RCC 7860 (cell line): ENCODE measurements at regions not wholly inside any gene's neighbourhood (a gene's known extent, or its start where the extent isn't known, plus 50 kb on each side); places are given as distances from the start of the nearest gene placed in this dataset.
"Not testable (repeated sequence)": the region's sequence is repeated elsewhere in the genome, so short reads cannot be mapped to it uniquely, and the experiment has no call there.

Source experiments
- DNase-seq: peaks from one replicate; pipeline ENCODE4 v3.0.0-alpha.2; 2015; ENCODE audit warnings: low spot score
- FAIRE-seq: peaks from 2 replicates; lab custom pipeline; 2012; peaks lifted over from hg19 to GRCh38; lab: Jason Lieb, UNC

DNA sequence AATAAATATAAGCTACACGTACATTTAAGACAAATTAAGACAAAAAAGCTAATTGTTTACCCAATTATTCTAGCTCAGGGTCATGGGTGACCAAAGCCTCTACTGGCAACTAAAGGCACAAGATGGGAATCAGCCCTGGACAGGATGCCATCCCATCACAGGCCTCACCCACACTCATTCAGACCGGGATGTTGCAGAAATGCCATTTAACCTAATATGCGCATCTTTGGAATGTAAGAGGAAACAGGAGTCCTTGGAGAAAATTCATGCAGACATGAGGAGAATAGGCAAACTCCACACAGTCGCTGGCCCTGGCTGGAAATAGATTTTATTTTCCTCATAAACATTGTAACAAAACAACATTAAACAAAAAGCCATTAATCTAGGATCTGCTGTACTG, 2003.8 kb upstream of the CDH9 start:
- no peak for FAIRE-seq
- DNase-seq = no peak

DNA sequence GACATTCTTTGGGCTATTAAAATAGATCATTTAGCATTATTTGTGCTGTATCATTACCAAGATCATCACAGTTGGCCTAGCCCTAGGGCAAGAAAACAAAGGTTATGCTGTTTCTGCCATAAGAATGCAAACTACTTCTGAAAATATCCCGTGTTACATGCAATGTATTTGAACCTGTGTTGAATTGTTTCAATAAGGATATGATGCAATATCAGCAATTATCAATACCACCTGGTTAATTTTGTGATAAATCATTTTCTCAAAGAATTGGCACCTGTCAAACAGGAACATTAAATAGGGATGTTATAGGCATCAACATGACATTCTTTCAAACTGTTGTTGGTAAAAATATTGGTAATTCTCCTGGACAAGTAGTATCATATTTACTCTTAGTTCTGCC, 2002.0 kb upstream of the CDH9 start:
- no peak for FAIRE-seq
- no peak for DNase-seq

- FAIRE-seq = no peak
- DNase-seq = no peak
These were observed 2001.6 kb upstream of the CDH9 start for GRCh38 chr5:29039994-29040393.

- no peak for DNase-seq
- no peak for FAIRE-seq
These were observed 1999.3 kb upstream of the CDH9 start for GRCh38 chr5:29037716-29038115.

DNA sequence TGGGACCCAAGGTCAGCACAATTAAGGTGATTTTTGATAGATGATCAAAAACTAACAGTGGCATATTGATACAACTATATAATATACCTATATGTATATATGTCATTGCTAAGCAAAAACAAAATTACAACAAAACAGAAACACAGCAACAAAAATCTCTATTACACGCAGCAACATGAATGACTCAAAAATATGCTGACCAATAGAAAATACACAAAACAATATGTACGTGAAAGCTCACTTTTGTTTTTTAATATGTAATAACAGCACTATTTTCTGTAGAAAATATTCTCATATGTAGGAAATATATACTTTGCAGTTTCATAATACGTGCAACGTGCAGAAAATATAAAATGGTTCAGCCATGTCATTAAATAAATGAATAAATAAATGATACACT, 1985.7 kb upstream of the CDH9 start:
- no peak for FAIRE-seq

GRCh38 chr5:29023541-29023940, 1985.2 kb upstream of the CDH9 start:
- FAIRE-seq = no peak

More for the DNA sequence above, 1985.7 kb upstream of the CDH9 start:
- no peak for DNase-seq

DNA sequence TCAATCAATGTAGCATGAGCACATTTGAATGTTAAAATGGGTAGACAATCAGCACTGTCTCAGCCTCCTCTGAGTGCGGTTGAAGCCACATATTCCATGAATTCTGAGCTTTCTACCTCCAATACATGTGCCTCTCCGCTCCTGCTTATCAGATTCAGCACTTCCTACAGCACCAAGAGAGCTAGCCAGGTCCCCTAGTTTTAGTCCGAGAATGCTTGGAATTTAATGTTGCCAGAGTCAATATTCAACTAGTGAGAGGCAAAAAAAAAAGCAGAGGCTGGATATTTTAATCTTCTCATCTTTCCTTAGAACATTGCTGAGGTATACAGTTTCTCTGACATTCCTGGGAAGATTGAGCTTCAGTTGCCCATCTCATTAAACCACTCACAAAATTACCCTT, 1979.1 kb upstream of the CDH9 start:
- DNase-seq = no peak
- FAIRE-seq = no peak

More at GRCh38 chr5:29023541-29023940, 1985.2 kb upstream of the CDH9 start:
- DNase-seq = no peak

DNA sequence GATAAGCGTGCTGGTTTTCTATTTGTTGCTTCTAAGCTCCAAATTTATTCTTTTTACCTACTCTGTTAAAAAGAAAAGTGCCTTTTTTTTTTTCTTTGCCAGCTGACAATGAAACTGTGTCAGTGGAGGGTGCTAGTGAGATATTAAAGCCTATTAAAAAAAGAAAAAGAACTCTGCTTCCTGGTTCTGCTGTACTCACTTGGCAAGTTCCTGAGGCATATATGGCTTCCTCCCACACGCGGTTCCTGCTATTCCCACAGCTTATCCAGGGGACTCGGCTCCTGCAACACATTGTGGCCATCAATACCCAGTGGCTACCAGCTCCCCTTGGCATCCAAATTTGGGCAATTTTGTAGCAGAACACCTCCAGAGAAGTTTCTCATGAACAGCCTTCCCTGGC, 1977.7 kb upstream of the CDH9 start:
- FAIRE-seq (no peak), DNase-seq (no peak)

DNA sequence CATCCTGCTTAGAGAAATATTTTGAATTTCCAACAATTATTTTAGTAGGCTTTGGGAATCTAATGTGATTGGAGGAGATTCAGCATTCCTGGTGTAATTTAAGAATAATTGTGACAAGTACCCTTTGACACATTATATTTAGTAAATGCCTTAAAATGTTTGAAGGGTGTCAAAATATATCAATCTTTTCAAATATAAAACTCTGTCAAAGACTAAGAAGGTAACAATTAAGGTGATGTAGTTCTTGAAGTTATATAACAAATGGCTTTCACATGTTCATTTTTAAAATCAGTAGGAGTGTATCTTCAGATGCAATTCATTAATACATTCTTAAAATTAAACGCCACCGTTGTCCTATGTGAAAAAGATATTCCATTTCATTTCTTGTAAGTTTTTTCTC, 1977.1 kb upstream of the CDH9 start:
- DNase-seq = no peak

GRCh38 chr5:29005386-29005785, 1967.0 kb upstream of the CDH9 start:
- FAIRE-seq (no peak), DNase-seq (no peak)

More for the DNA sequence above, 1977.1 kb upstream of the CDH9 start:
- peak; percentile 5 for FAIRE-seq

DNA sequence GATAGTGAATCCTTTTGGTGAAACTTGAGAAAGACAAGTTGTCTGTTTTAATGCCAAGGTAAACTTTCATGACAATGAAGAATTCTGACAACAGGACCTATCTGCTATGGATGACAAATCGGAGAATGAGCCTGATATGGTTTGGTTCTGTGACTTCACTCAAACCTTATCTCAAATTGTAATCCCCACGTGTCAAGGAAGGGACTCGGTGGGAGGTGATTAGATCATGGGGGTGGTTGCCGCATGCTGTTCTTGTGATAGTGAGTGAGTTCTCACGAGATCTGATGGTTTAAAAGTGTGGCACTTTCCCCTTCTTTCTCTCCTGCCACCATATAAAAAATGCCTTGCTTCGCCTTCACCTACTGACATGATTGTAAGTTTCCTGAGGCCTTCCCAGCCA, 1964.1 kb upstream of the CDH9 start:
- FAIRE-seq (no peak), DNase-seq (no peak)

- FAIRE-seq (no peak), DNase-seq (no peak)
These were observed 1963.3 kb upstream of the CDH9 start for GRCh38 chr5:29001666-29002065.

DNA sequence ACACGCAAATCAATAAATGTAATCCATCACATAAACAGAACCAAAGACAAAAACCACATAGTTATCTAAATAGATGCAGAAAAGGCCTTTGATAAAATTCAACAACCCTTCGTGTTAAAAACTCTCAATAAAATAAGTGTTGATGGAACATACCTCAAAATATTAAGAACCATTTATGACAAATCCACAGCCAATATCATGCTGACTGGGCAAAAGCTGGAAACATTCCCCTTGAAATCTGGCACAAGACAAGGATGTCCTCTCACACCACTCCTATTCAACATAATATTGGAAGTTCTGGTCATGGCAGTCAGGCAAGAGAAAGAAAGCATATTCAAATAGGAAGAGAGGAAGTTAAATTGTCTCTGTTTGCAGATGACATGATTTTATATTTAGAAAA, 1946.3 kb upstream of the CDH9 start:
- DNase-seq = no peak
- FAIRE-seq = no peak

GRCh38 chr5:28975508-28975907, 1937.1 kb upstream of the CDH9 start:
- DNase-seq (no peak), FAIRE-seq (no peak)

GRCh38 chr5:28967848-28968247, 1929.5 kb upstream of the CDH9 start:
- no peak for DNase-seq
- no peak for FAIRE-seq

- DNase-seq = no peak
- FAIRE-seq = no peak
These were observed 1923.4 kb upstream of the CDH9 start for GRCh38 chr5:28961816-28962215.

DNA sequence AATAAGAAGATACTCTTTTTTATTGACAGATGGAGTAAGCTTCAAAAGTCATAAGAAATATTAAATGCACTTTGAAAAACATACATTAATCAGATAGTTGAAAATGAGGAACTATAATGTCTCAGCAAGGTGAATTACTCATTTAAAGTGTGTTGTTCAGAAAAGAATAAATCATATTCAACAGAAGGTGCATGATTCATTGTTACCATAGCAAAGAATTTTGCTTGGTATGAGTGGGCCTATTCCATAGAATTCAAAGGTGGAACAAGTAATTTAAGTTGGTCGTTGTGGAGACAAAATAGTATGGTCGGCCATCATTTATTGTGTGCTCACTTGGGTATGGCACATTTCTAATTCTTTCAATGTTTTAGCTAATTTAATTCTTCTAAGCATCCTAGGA, 1920.2 kb upstream of the CDH9 start:
- FAIRE-seq = no peak
- no peak for DNase-seq

DNA sequence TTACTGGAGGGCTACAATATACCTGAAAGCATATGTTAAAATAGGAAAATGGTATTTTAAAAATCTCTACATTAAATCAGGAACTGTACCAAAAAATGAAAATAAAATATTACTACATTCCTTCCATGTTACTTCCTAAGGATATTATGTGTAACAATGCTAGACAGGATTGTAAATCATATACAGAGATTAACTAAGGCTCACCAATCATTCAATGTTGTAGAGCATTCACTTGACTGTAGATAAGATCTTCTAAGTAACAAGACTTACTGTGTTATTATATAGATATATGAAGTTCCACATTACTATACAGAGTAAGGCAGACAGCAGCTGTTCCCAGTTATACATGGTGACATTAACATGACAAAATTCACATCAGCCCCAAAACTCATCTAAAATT, 1919.1 kb upstream of the CDH9 start:
- DNase-seq (no peak), FAIRE-seq (no peak)

DNA sequence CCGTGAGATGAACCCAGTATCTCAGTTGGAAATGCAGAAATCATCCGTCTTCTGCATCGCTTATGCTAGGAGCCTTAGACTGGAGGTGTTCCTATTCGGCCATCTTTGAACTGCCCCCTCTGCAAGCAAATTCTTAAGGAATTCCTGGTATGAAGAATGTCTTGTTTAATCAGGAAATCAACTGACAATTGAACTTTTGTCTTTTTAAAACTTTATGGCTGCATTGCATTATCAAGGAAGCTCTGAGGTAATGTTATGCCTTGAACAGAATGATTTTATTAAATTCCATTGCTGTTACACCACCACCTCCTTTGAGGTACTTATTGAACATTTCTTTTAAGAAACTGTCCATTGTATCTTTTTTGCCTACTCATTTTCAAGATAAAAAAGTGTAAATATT, 1915.7 kb upstream of the CDH9 start:
- DNase-seq (no peak), FAIRE-seq (no peak)

DNA sequence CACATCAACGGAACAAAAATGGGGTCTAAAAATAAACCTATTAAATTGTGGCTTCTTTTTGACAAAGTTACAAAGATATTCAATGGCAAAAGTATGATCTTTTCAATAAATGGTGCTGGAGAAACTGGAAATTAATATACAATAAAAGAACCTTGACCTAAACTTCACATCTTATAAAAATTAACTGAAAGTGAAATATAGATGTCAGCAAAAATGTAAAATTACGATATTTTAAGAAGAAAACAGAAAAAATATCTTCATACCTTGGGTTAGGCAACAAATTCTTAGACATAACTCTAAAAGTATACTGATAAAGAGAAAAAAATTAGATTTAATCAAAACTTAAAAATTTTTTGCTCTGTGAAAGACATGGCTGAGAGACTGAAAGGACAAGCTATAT, 1909.5 kb upstream of the CDH9 start:
- FAIRE-seq (no peak), DNase-seq (no peak)

DNA sequence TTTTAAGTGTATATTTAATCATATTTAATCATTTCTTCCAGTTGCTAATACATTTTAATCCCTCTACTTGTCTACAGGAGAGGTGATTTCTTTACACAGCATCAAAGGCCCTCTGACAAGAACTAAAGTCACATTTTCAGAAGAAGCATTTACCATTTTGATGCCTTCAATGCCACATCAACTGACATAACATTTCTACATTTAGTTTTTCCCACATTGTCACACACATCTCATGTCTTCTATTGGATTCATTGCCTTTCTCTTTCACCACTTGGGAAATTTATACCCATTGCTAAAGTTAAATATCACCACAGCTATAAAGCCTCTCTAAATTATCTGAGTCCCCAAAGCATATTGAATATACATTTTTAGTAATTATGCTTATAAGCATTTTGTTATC, 1907.5 kb upstream of the CDH9 start:
- DNase-seq = no peak
- FAIRE-seq = no peak

DNA sequence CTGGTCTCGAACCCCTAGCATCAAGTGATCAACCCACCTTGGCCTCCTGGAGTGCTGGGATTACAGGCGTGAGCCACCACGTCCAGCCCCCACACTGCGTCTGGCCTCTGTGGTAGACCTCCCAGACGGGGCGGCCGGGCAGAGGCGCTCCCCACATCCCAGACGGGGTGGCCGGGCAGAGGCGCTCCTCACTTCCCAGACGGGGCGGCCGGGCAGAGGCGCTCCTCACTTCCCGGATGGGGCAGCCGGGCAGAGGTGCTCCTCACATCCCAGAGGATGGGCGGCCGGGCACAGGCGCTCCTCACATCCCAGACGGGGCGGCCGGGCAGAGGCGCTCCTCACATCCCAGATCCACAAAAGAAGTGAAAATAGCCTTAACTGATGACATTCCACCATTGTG, 1891.0 kb upstream of the CDH9 start:
- FAIRE-seq, DNase-seq: not testable (repeated sequence)

DNA sequence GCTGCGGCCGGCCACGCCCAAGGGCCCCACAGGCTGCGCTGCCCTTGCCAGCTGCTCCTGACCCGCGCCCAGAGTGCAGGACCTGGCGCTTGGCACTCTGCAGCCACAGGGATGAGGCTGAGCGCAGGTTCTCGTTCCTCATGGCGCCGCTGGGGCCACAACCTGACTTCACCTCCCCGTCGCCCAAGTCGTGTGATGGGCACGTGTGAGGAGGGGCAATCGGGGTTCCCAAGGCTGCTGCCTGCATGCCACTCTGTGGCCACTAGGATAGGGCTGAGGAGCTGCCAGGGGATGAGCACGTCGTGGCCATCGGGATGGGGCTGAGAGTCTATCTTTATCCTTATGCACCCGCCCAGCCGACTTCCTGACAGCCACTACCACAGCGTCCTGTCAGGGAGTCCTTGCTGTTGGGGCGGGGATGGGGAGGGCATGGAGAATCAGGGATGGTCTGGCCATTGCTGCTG, 1890.0 kb upstream of the CDH9 start:
- FAIRE-seq, DNase-seq: not testable (repeated sequence)
